B cell (primary cell): ENCODE measurements at regions not wholly inside any gene's neighbourhood (a gene's known extent, or its start where the extent isn't known, plus 50 kb on each side); places are given as distances from the start of the nearest gene placed in this dataset.
A peak's percentile ranks its signal among the peaks of the same experiment; 100 is the strongest.

Experiments
- ATAC-seq: fragments of 200-7000 bp; cut with Tn5 transposase; one replicate; pipeline ENCODE4 v1.10.0; 2021; ENCODE audit warnings: low read depth, mild to moderate bottlenecking, moderate number of reproducible peaks, moderate library complexity
- CTCF ChIA-PET: fragments of 350-600 bp; sonication (Branson Sonifier 250); formaldehyde crosslinking; loops from one replicate; lab custom pipeline; 2021; ENCODE audit warnings: antibody characterized with exemption, inconsistent platforms; lab: Charles Lee
- POLR2A ChIA-PET: fragments of 350-600 bp; sonication (Branson Sonifier 250); formaldehyde crosslinking; loops from one replicate; lab custom pipeline; 2021; ENCODE audit warnings: antibody characterized with exemption; lab: Charles Lee
- DNase-seq: peaks from one replicate; pipeline ENCODE4 v3.0.0; 2013
- H2AFZ ChIP-seq: 2 replicates; pipeline ENCODE4 v1.6.1; 2012; ENCODE audit warnings: mild to moderate bottlenecking, low read depth, low read length; ENCODE audit not compliant: insufficient read depth, poor library complexity, severe bottlenecking
- H3K27ac ChIP-seq, 2 donors: 1 replicate in 1 of 2; 2 replicates in 1 of 2; pipeline ENCODE4 v1.5.1; 2012 to 2013; ENCODE audit warnings: low read length in 2 of 2, mild to moderate bottlenecking in 2 of 2, moderate library complexity in 1 of 2
- H3K27me3 ChIP-seq, 4 experiments: fragments of 200-600 bp in 1 of 4; sonication (generic) in 1 of 4; replicated peaks in 1 of 4; 1 replicate in 2 of 4; 2 replicates in 2 of 4; pipeline versions ENCODE4 v1.6.1 to v1.7.0; 2013 to 2016; ENCODE audit warnings: low read length in 3 of 4, mild to moderate bottlenecking in 2 of 4, mixed read lengths in 1 of 4, moderate library complexity in 1 of 4; ENCODE audit not compliant: insufficient read depth in 4 of 4, control insufficient read depth in 3 of 4; ENCODE audit errors: control extremely low read depth in 1 of 4
- H3K36me3 ChIP-seq, 2 experiments: replicated peaks in 1 of 2; 1 replicate in 1 of 2; 2 replicates in 1 of 2; pipeline versions ENCODE4 v1.6.1 to v1.7.1; 2013; ENCODE audit warnings: low read length in 1 of 2; ENCODE audit not compliant: insufficient read depth in 2 of 2, control insufficient read depth in 1 of 2; ENCODE audit errors: control extremely low read depth in 1 of 2, extremely low read depth in 1 of 2
- H3K4me1 ChIP-seq, 2 donors: fragments of 200-600 bp in 1 of 2; sonication (generic) in 1 of 2; 1 replicate in 1 of 2; 2 replicates in 1 of 2; pipeline versions ENCODE4 v1.5.1 to v1.6.1; 2013 to 2017; ENCODE audit warnings: low read length in 2 of 2; ENCODE audit not compliant: control insufficient read depth in 2 of 2, insufficient read depth in 2 of 2
- H3K4me2 ChIP-seq: replicated peaks from 2 replicates; pipeline ENCODE3; 2012; ENCODE audit warnings: mild to moderate bottlenecking, low read depth, low read length; ENCODE audit not compliant: poor library complexity, severe bottlenecking
- H3K4me3 ChIP-seq, 5 experiments: fragments of 200-600 bp in 1 of 5; sonication (generic) in 1 of 5; 1 replicate in 3 of 5; 2 replicates in 2 of 5; pipeline versions ENCODE4 v1.5.1 to v1.7.0; 2011 to 2016; ENCODE audit warnings: low read length in 4 of 5, mild to moderate bottlenecking in 4 of 5, low read depth in 2 of 5, control low read depth in 1 of 5, moderate library complexity in 1 of 5; ENCODE audit not compliant: insufficient read depth in 1 of 5; ENCODE audit errors: control extremely low read depth in 1 of 5, extremely low read depth in 1 of 5
- H3K79me2 ChIP-seq: fragments of 200-600 bp; sonication (generic); one replicate; pipeline ENCODE4 v1.6.0; 2016; ENCODE audit warnings: low read length; ENCODE audit not compliant: control insufficient read depth, insufficient read depth
- H3K9ac ChIP-seq: fragments of 200-600 bp; sonication (generic); 2 replicates; pipeline ENCODE4 v1.6.1; 2017; ENCODE audit warnings: mild to moderate bottlenecking, low read length, moderate library complexity
- H3K9me3 ChIP-seq, 3 donors: one replicate each; pipeline versions ENCODE4 v1.6.1 to v1.7.1; 2013; ENCODE audit warnings: low read length in 2 of 3; ENCODE audit not compliant: control insufficient read depth in 2 of 3, insufficient read depth in 1 of 3; ENCODE audit errors: control extremely low read depth in 1 of 3
- H4K20me1 ChIP-seq: 2 replicates; pipeline ENCODE4 v1.6.0; 2012; ENCODE audit warnings: mild to moderate bottlenecking, low read length; ENCODE audit not compliant: insufficient read depth, control insufficient read depth, poor library complexity, severe bottlenecking
- H3K27ac Mint-ChIP-seq: one replicate; pipeline ENCODE4 v1.8.0; 2021; ENCODE audit warnings: mixed read lengths
- H3K27me3 Mint-ChIP-seq: one replicate; pipeline ENCODE4 v1.8.0; 2021; ENCODE audit warnings: mixed read lengths
- H3K4me1 Mint-ChIP-seq: one replicate; pipeline ENCODE4 v1.8.0; 2021; ENCODE audit warnings: mixed read lengths
- H3K4me3 Mint-ChIP-seq: one replicate; pipeline ENCODE4 v1.8.0; 2021; ENCODE audit warnings: mixed read lengths
- H3K9me3 Mint-ChIP-seq: one replicate; pipeline ENCODE4 v1.8.0; 2022; ENCODE audit warnings: mixed read lengths; ENCODE audit not compliant: insufficient read depth
- EZH2 ChIP-seq: IDR thresholded peaks from 2 replicates; pipeline ENCODE4 v1.6.1; 2012; ENCODE audit warnings: borderline replicate concordance, low read depth, mild to moderate bottlenecking, moderate library complexity, low read length; ENCODE audit not compliant: insufficient read depth, poor library complexity, severe bottlenecking
- WGBS: methylation state at CpG from one replicate; pipeline ENCODE4 v1.1.5; 2013; ENCODE audit warnings: missing lambda C conversion rate; ENCODE audit not compliant: insufficient coverage; 5-methylcytosine and 5-hydroxymethylcytosine counted together
- intact Hi-C: fragments of 100-400 bp; cut with micrococcal nuclease; formaldehyde crosslinking; loops from one replicate; pipeline ENCODE4 v1.10.0; 2022
- TF ChIP-seq, protein P1 (sequence below): fragments of 200-600 bp; IDR thresholded peaks from one replicate; pipeline ENCODE4 v1.8.0; 2022; ENCODE audit warnings: antibody characterized with exemption, mild to moderate bottlenecking

DNA sequence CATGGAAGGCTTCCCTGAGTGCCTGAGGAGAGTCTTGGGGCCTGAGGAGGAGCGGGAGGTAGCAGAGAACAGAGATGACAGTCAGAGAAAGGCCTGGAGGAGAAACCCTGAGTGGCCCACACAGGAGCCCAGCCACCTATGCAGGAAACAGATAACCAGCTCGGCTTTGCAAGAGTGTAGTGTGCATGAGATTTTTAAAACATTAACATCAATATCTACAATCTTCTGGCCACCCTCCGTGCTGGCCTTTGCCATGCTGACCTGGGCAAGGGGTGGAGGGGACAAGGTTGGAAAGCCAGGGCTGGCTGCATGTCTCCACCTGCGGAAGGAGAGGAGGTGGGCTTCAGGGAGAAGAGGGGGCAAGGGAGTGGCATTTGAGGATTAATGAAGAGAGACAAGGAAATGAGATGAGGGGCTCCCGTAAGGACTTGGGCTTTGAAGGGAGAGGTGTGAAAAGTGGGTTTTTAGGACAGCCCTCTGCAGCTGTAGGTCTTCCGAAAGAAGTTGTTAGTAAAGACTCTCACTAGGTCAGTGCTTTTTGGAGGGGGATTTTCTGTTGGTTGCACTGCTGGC lies 59.3 kb upstream of the SDK1 start:
- H3K79me2 ChIP-seq, result no peaks in the 10 kb centered on the region
- Mint-ChIP-seq H3K27ac (no peak overlapping the region), H3K4me1 (no peaks in the 10 kb centered on the region), H3K9me3 (peaks cover 5% of the 10 kb centered on the region), H3K27me3 (peaks cover 15% of the 10 kb centered on the region), H3K4me3 (no peak overlapping the region)
- peaks cover 0 to 4% (median 0%) of the 10 kb centered on the region in 3 donors for H3K9me3 ChIP-seq
- H3K27me3 ChIP-seq, result peaks cover 0 to 3% (median 0%) of the 10 kb centered on the region in 4 experiments
- TF ChIP-seq EZH2, result no peak
- TF ChIP-seq, protein P1, sequence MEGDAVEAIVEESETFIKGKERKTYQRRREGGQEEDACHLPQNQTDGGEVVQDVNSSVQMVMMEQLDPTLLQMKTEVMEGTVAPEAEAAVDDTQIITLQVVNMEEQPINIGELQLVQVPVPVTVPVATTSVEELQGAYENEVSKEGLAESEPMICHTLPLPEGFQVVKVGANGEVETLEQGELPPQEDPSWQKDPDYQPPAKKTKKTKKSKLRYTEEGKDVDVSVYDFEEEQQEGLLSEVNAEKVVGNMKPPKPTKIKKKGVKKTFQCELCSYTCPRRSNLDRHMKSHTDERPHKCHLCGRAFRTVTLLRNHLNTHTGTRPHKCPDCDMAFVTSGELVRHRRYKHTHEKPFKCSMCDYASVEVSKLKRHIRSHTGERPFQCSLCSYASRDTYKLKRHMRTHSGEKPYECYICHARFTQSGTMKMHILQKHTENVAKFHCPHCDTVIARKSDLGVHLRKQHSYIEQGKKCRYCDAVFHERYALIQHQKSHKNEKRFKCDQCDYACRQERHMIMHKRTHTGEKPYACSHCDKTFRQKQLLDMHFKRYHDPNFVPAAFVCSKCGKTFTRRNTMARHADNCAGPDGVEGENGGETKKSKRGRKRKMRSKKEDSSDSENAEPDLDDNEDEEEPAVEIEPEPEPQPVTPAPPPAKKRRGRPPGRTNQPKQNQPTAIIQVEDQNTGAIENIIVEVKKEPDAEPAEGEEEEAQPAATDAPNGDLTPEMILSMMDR, result no peak
- no peaks in the 10 kb centered on the region for H3K4me1 ChIP-seq
- ChIA-PET CTCF (no interaction called here), POLR2A (no interaction called here)
- no peaks in the 10 kb centered on the region for H3K36me3 ChIP-seq
- no peak overlapping the region for H3K27ac ChIP-seq
- H3K9ac ChIP-seq, result no peak overlapping the region
- no peak overlapping the region for H2AFZ ChIP-seq
- intact Hi-C loops, result no loop called here
- no peak for ATAC-seq
- no peaks in the 10 kb centered on the region for H4K20me1 ChIP-seq
- H3K4me2 ChIP-seq, result no peak overlapping the region
- DNase-seq, result no peak
- 91% methylated on average over 4 of the region's 6 CpGs for WGBS
- H3K4me3 ChIP-seq, result no peak overlapping the region

DNA sequence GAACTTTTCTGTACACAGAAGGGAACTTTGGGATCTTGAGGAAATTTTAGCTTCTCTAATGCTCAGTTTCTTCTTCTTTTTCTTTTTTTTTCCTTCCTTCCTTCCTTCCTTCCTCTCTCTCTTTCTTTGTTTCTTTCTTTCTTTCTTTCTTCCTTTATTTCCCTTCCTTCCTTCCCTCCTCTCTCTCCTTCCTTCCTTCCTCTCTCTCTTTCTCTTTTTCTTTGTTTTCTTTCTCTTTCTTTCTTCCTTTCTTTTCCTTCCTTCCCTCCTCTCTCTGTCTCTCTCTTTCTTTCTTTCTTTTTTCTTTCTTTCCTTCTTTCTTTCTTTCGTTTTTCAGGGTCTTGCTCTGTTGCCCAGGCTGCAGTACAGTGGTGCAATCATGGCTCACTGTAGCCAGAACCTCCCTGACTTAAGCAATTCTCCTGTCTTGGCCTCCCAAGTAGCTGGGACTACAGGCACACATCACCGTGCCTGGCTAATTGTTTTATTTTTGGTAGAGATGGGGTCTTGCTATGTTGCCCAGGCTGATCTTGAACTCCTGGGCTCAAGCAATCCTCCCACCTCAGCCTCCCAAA lies 58.6 kb upstream of the SDK1 start:
- POLR2A ChIA-PET, result no interaction called here
- H3K27ac Mint-ChIP-seq, result no peak overlapping the region

More for the DNA sequence above, 58.6 kb upstream of the SDK1 start:
- Histone ChIP-seq H3K4me1 (no peaks in the 10 kb centered on the region), H3K4me3 (no peak overlapping the region), H2AFZ (no peak overlapping the region), H3K9me3 (peaks cover 0 to 4% (median 0%) of the 10 kb centered on the region in 3 donors), H3K79me2 (no peaks in the 10 kb centered on the region), H3K36me3 (no peaks in the 10 kb centered on the region), H3K4me2 (no peak overlapping the region), H3K27me3 (peaks cover 0 to 3% (median 0%) of the 10 kb centered on the region in 4 experiments), H4K20me1 (no peaks in the 10 kb centered on the region), H3K27ac (no peak overlapping the region), H3K9ac (no peak overlapping the region)
- H3K4me1 Mint-ChIP-seq, result no peaks in the 10 kb centered on the region
- peaks cover 8% of the 10 kb centered on the region for H3K9me3 Mint-ChIP-seq
- CTCF ChIA-PET, result no interaction called here
- DNase-seq (no peak), ATAC-seq (no peak)
- peaks cover 19% of the 10 kb centered on the region for H3K27me3 Mint-ChIP-seq
- intact Hi-C loops, result no loop called here
- whole genome bisulfite sequencing, result 60% methylated on average over 1 of the region's 2 CpGs
- no peak overlapping the region for H3K4me3 Mint-ChIP-seq
- TF ChIP-seq, protein P1, result peak; percentile 10
- no peak for TF ChIP-seq EZH2
